SK-N-SH treated with all-trans-retinoic acid at 6 μM for 48 hours (cell line): ENCODE measurements at regions not wholly inside any gene's neighbourhood (a gene's known extent, or its start where the extent isn't known, plus 50 kb on each side); places are given as distances from the start of the nearest gene placed in this dataset.

Source experiments
- OSR1 ChIP-seq: fragments of 250-450 bp; sonication (Bioruptor Pico); IDR thresholded peaks from 2 replicates; pipeline ENCODE4 v1.8.0; 2022; ENCODE audit warnings: moderate library complexity, mild to moderate bottlenecking, inconsistent platforms
- TCF4 ChIP-seq: fragments of 250-450 bp; sonication (Bioruptor Pico); IDR thresholded peaks from 2 replicates; pipeline ENCODE4 v1.8.0; 2021; ENCODE audit warnings: mild to moderate bottlenecking, moderate library complexity, borderline replicate concordance
- TF ChIP-seq, protein P1 (sequence below): fragments of 250-450 bp; sonication (Bioruptor Pico); IDR thresholded peaks from 2 replicates; pipeline ENCODE4 v1.8.0; 2020; ENCODE audit warnings: mild to moderate bottlenecking, moderate library complexity, borderline replicate concordance
- TF ChIP-seq, protein P2 (sequence below): fragments of 250-450 bp; sonication (Bioruptor Pico); IDR thresholded peaks from 2 replicates; pipeline ENCODE4 v1.5.0; 2020; ENCODE audit warnings: mild to moderate bottlenecking, moderate library complexity
- TF ChIP-seq, protein P3 (sequence below): fragments of 250-450 bp; sonication (Bioruptor Pico); IDR thresholded peaks from 2 replicates; pipeline ENCODE4 v1.8.0; 2021; ENCODE audit warnings: low read depth, mild to moderate bottlenecking, moderate library complexity, borderline replicate concordance

DNA sequence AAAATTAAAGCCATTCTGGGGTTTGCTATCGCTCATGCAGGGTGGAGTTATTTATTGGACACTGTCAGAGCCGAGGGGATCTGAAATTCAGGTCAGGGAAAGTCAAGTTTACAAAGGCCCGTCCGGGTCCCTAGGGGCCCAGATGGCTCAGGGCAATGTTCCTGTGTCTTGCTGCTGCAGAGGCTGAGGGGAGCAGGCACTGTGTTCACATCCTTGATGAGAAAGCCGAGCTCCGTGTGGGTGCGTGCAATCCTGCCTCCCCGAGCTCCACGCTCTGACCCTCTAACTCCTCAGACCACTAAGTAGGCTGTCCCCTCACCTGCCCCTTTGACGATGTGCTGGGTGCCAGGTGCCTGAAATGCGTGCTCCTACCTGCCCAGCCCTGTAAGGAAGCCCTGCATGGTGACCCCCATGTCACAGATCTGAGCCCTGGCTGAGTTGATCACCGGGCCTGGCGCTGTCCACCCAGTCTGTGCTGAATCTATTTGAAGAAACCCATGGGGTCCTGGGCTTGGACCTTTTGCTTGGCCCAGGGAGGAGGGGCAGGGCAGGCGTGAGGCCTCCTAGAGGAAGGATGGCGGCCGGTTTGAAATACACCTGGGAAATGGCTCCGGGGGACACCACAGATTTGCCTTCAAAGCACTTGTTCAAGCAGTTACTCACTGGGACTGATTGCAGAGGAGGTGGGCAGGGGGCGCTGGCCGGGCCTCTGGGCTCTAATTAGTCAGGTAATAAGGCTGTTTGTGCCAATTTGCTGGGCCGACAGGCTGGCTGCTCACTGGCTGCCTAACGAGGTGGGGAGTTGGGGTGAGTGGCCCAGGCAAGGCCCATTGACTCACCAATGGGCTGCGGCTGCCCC is 204.3 kb downstream of the KIF26A start:
- TF ChIP-seq OSR1 (CRISPR knock-in tag): no peak
- no peak for TF ChIP-seq TCF4 (CRISPR knock-in tag)
- TF ChIP-seq, protein P1, sequence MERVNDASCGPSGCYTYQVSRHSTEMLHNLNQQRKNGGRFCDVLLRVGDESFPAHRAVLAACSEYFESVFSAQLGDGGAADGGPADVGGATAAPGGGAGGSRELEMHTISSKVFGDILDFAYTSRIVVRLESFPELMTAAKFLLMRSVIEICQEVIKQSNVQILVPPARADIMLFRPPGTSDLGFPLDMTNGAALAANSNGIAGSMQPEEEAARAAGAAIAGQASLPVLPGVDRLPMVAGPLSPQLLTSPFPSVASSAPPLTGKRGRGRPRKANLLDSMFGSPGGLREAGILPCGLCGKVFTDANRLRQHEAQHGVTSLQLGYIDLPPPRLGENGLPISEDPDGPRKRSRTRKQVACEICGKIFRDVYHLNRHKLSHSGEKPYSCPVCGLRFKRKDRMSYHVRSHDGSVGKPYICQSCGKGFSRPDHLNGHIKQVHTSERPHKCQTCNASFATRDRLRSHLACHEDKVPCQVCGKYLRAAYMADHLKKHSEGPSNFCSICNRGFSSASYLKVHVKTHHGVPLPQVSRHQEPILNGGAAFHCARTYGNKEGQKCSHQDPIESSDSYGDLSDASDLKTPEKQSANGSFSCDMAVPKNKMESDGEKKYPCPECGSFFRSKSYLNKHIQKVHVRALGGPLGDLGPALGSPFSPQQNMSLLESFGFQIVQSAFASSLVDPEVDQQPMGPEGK (CRISPR knock-in tag): no peak
- TF ChIP-seq, protein P2, sequence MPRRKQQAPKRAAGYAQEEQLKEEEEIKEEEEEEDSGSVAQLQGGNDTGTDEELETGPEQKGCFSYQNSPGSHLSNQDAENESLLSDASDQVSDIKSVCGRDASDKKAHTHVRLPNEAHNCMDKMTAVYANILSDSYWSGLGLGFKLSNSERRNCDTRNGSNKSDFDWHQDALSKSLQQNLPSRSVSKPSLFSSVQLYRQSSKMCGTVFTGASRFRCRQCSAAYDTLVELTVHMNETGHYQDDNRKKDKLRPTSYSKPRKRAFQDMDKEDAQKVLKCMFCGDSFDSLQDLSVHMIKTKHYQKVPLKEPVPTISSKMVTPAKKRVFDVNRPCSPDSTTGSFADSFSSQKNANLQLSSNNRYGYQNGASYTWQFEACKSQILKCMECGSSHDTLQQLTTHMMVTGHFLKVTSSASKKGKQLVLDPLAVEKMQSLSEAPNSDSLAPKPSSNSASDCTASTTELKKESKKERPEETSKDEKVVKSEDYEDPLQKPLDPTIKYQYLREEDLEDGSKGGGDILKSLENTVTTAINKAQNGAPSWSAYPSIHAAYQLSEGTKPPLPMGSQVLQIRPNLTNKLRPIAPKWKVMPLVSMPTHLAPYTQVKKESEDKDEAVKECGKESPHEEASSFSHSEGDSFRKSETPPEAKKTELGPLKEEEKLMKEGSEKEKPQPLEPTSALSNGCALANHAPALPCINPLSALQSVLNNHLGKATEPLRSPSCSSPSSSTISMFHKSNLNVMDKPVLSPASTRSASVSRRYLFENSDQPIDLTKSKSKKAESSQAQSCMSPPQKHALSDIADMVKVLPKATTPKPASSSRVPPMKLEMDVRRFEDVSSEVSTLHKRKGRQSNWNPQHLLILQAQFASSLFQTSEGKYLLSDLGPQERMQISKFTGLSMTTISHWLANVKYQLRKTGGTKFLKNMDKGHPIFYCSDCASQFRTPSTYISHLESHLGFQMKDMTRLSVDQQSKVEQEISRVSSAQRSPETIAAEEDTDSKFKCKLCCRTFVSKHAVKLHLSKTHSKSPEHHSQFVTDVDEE (CRISPR knock-in tag): no peak
- TF ChIP-seq, protein P3, sequence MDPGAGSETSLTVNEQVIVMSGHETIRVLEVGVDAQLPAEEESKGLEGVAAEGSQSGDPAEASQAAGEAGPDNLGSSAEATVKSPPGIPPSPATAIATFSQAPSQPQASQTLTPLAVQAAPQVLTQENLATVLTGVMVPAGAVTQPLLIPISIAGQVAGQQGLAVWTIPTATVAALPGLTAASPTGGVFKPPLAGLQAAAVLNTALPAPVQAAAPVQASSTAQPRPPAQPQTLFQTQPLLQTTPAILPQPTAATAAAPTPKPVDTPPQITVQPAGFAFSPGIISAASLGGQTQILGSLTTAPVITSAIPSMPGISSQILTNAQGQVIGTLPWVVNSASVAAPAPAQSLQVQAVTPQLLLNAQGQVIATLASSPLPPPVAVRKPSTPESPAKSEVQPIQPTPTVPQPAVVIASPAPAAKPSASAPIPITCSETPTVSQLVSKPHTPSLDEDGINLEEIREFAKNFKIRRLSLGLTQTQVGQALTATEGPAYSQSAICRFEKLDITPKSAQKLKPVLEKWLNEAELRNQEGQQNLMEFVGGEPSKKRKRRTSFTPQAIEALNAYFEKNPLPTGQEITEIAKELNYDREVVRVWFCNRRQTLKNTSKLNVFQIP: no peak
